GM19324 (cell line): ENCODE measurements at regions not wholly inside any gene's neighbourhood (a gene's known extent, or its start where the extent isn't known, plus 50 kb on each side); places are given as distances from the start of the nearest gene placed in this dataset.

Experiments used
- ATAC-seq: cut with Tn5 transposase; IDR thresholded peaks from one replicate; pipeline ENCODE4 v1.9.1; 2021; ENCODE audit warnings: mild to moderate bottlenecking, moderate library complexity; ENCODE audit not compliant: unreplicated experiment, low FRiP score

DNA sequence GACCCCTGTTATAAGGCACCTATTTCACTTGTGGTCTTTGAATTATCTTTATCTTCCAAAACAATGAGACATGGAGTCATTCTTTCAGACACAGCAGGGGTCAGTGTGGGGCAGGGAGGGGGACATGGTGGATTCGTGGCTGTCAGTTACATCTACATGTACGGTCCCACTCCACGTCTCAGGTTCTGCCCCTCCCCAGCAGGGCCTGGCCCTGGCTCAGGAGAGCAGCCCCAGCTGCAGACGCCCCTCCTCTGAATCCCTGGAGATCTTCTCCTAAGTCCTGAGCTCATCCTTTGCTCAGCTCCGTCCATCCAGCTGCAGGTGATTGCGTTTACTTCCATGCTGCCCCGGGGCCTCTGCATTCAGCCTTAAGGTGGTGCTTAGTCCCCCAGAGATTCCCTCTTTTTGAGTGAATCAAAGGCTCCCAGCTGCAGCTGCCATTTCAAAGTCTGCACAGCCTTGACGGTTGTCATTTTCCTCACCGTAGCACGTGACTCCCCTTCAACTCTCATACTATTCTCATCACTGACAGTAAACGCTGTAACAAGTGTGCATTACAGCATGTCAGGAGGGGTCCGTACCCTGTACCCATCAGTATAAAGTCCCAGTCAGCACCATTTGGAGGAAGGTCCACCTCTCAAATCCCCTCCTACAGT lies 113.4 kb upstream of the TCERG1L start:
- no peak for ATAC-seq

DNA sequence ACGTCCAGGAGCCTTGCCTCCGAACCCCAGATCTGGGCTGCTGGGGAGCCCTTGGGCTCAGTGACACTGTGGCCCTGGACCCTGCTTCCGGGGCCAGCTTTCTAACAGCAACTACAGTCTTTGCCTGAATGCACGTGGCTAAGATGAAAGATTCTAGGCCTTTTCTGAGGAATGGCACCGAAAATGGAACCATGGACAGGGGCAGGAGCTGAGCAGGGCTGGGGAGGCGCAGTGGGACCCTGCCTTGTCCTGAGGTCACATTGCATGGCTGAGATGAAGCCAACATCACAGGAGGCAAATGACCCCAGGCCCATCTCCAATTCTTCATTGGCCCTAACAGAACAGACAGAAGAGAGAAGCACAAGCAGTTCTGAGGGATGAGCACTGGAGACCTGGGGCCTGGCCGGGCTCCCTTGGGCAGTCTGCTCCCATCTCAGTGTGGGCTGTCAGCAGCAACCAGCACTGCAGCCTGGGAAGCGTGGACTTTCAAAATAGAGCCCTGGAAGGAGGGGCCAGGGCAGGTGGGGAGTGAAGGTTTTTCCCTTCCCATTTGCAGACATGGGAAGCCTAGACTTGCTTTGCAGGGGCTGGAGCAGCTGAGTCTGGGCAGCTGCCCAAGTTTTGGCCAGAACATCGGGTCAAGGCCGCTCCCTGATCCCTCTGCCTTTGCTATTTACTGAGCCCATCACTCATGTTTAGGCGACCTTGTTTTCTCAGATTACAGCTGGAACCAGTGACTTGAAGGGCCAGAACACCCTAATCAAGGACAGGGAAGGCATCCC lies 114.4 kb upstream of the TCERG1L start:
- no peak for ATAC-seq

DNA sequence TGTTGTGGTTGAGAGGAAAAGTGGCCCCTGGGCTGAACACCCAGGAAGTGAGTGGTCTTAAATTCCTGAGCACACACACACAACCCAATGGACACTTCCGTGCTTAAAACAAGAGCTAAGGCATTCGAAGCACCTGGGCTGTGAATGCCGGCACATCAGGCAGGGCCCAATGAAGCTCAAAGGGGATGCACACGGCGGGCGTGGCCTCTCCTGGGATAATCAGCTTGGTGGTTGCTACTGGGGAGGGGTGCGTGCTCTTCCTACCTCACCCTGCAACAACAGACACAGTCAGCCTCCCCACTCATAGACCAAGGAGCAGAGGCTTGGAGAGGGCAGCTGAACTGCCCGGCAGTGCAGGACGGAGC lies 115.0 kb upstream of the TCERG1L start:
- ATAC-seq, result no peak

DNA sequence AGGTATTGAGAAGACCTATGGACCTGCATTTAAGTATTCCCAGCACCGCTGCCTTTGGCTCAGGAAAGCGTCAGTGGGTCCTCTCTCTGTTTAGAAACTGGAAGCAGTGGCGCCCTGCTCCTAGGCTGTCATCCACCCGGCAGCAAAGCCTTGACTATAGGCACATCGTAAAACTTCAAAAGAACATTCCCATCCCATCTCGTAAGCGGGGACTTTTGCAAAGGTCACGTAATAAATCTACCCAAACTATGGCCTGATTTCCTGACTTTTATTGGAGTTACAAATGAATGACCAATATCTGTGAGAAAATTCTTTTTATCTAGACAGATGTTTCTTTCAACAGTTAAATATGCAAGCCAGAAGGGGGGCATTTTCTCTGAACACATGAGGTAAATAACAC lies 115.8 kb upstream of the TCERG1L start:
- ATAC-seq, result no peak

DNA sequence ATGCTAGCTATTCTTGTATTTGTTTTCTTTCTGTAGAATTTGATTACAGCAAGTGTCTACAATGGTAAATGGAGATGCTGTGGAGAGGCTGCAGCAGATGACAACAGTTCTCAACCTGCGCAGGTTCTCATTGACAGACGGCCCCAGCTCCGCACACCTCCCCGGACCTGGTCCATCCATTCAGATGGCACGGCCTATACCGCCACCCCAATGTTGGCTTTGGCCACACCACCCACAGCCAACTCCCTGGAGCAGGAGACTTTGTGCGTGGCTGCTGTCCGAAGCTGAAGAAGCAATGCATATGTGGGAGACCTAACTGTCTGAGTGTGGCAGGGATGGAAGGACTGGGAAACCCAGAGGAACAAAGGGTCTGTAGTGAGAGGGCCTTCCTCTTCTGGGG lies 116.4 kb upstream of the TCERG1L start:
- no peak for ATAC-seq

DNA sequence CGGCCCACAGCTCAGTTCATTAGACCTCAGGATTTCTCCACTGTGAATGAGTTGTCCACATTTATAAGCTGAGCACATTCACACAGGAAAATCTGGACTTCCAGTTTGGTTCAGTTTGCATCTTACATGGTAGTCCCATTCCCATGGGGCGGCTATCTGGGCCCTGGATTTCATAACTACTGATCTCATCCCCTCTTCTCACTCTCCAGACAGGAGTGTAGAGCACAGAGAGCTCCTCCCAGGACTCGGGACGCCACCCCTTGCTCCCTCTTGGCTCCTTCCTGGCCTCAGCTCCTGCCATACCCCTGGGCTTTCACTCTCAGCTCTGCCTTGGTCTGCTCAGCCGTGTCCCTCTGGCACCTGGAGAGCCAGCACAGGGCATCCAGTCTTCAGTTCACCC lies 117.6 kb upstream of the TCERG1L start:
- no peak for ATAC-seq

DNA sequence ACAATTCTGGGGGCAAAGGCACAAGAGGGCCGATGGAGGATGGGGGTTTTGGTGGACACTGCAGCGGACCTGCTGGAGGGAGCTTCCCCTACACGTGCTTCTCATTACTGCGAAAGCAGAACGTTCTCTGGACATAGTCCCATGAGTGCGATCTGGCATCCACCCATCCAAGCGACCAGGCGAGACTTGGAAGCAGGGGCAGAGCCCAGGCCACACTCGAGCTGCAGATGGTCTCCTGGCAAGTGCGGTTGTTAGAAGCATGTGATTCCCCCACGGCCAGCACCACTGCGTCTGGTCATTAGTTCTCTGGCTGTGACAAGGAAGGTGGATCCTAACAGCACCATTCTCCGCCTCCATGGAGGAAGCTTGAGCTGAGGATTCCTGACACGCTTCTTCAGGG lies 118.4 kb upstream of the TCERG1L start:
- no peak for ATAC-seq

DNA sequence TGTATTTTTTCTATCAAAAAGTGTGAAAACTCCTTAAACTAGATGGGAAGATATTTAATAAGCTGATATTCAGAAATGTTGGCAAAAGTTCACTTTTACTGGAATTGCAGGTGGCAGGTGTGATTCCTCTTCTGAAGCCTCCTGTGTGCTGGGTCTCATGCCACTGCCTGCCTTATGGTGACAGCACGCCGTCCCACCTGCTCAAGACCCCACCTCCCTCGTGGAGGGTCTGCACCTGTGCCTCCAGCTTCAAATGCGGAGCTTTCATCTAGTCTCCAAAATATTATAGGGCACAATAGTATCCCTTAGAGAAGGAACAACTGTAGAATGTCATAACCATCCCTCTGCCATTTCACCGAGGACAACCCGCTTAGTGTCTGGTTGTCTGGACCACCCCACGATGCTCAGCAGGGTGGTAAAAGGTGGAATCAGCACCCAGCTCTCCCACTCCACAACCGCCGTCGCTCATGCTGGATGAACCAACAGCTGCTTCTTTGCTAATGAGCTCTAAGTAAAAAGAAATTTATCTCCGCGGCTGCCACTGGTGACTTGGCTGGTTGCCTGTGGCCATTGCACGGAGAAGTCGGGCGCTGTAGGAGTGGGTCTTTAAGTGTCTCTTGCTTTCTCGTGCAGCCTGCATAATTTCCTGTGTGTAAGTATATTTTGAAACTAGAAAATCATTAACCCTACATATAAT lies 119.3 kb upstream of the TCERG1L start:
- no peak for ATAC-seq

DNA sequence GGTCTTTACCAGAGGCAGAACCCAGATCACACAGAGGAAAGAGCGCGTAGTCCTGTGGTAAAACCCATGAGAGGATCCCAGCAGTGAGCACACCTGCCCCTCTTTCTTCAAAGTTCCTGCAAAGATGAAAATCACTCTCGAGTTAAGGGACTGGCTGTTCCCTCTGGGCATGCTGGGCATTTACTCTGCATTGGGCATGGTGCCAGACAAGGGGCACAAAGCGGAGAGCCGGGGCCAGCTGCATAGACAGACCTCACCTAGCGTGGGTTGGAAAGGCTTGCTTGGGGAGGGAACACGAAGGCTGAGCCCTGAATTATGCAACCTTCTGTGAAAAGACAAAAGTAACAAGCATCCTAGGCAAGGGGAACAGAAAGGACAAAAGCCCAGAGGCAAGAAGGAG lies 120.0 kb upstream of the TCERG1L start:
- no peak for ATAC-seq

DNA sequence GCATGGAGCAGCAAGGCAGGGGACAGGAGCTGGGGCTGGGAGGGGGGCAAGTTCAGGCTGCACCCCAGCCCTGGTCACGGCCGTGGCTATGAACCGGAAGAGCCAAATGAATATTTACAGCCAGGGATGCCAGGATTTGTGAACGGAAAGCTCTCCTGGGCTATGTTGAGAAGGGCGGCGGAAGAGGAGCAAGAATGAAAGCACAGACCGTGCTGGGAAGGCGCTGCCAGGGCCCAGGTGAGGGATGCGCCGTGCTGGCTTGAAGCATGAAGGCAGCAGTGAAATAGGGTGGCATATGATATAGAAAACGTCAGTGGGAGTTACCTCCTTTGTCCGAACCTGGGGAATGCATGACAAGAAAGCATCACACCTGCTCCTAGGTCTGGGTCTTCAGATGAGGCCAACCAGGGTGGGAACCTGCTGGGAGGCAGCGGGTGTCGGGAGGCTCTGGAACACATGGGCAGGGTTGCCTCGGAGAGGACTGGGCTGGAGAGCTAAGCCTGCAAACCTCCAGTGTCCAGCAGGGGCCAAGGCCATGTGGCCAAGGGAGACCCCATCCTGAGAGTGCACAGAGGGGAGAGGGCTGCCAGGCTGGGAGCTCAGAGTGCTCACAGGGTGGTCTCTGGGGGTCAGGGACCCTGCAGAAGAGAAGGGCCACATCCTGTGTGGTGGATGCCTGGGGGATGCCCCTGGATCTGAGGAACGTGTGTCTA lies 120.6 kb upstream of the TCERG1L start:
- no peak for ATAC-seq

DNA sequence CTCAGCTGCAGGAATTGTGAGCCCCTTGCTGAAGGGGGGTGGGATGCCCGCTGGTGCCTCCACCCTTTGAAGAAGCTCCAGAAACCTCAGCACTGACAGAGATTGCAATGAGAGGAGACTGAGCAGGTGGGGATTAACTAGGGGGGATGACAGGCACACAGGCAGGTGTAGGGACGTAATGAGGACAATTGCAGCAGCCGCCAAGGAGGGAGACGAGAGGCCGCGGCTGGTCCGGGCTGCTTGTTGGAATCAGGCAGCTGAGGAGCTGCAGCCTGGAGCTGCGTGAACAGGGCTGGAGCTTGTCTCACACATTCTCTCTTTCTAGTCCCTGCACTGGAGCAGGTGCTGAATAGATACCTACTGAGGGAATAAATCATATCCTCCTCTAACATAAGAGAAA lies 122.0 kb upstream of the TCERG1L start:
- no peak for ATAC-seq

DNA sequence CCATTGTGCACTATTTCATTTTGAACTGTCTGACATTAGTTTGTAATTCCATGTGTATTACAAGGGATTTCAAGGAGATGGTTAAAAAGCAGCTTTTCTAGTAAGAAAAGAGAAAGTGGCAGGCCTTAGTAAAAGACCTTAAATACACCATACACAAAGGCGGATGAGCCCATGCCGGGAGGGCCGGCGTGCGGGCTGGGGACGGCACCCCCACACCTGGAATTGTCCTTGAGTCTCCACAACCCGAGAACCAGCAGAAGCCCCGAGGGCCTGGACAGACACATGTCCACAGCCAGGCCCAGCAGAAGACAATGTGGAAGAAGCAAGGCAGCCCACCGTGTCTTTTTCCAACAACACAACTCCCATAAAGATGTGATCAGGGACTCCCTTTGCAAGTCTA lies 123.7 kb upstream of the TCERG1L start:
- ATAC-seq, result no peak

DNA sequence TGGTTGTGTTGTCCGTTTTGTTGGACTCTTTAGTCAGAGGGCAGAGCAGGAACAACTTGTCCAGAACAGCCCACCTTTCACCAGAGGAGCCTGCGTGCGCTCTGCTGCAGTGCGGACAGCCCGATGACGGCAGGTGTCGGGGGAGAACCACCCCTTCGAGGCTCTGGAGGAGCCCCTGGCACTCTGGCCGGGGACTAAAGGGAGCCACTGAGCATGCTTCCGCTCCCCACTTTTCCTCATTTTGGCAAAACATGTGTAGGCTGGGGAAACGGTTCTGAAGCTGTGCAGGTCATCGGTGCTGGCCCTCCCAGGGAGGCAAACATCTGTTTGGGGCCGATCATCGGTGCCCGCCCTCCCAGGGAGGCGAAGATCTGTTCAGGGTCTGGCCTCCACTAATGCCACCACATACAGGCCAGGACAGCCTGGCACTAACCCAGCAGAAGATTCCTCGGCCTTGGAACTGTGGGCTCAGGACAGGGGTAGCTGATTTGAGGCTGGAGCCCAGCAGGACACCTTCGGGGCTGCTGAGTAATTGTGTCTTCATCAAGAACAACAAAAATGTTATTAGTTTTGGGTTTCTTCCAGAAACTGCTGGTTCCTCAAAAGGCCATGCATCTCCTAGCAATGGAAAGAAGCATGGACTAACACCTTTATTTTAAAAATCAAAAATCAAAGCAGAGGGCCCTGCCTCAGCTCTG lies 124.4 kb upstream of the TCERG1L start:
- no peak for ATAC-seq

DNA sequence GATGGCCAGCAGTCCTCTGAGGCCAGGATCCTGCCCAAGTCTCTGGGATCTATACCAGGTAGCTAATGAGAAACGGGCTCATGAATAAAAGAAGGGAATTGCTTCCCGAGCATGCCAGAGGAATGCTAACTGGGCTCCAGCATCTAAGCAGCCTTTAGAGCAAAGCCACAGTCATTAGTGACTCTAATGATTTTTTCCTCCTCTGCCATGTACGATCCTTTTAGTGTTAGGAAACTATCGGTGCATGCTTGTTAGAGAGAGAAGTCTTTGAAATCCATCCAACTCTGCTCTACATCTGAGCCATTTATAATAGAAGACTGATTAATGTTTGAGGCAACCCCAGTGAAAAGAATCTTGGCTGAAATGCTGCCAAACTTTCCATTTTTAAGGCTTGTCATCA lies 124.9 kb upstream of the TCERG1L start:
- ATAC-seq, result no peak

DNA sequence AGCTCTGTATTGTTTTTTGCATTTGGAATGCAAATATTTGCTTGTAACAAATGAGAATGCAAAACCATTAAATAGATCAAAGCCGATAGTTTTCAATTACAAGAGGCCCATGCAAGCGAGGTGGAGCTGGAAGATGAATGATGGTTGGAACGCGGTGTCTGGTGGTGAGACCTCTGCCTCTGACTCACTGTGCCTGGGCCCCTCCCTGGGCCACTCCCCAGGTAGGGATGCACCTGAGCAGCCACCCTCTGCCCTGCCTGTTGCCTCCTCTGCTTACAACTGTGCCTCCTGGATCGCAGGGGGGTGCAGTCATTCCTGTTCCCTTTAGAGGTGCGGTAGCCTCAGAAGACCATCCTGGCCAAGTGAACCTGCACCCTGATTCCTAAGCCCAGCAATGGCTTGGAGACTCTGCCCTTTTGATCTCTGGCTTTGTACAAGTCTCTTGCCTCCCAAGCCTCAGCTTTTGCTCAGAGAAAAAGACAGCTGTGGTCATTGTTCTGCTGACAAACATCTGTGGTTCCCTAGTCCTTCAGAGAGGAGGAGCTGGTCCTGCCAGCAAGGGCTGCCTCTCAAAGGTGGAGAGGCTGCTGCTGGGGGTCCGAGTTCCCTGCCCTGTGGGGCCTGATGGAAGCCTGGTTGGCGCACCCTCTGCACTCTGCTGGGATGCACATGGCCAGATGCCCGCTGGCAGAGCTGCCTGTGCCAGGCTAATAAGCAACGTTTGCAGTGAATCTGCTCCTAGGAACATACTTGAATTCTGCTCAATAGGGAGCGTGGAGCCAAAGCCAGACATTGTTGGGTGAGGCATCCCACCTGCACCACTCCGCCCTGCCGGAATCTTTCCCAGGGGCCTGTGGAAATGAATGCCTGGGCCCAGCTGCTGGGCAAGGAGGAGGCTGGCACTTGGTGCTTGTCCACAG lies 126.3 kb upstream of the TCERG1L start:
- no peak for ATAC-seq

DNA sequence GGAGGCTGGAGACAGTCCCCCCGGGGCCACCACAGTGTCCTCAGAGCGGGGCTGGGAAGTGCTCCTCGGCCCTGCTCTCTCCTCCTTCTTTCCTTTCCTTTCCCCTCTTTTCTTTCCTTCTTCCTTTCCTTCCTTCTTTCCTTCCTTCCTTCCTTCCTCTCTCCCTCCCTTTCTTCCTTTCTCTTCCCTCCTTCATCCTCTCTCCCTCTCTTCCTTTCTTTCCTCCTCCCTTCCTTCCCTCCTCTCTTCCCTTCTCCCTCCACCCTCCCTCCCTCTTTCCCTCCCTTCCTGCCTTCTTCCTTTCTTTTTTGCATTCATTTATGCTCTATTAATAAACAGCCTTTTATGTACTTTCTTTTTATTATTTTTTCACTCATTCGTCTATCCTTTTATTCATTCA lies 127.1 kb upstream of the TCERG1L start:
- ATAC-seq, result no peak

DNA sequence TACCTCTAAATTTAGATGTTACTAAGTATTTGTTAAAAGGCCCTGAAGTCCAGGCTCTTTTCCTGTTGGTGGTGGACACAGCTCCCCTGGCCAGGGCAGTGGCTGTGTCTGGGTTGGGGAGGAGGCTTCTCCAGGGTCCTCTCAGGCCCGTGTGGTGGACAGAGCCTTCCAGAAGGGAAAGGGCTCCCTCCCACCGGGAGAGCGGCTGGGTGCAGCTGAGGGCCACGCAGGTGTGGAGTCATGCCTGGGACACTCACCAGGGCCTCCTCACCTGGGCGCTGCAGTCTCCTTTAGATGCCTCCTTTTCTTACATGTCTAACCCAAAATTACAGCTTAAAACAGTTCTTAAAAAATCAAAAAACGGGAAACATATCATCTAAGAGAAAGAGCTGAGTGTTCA lies 128.2 kb upstream of the TCERG1L start:
- ATAC-seq, result no peak

DNA sequence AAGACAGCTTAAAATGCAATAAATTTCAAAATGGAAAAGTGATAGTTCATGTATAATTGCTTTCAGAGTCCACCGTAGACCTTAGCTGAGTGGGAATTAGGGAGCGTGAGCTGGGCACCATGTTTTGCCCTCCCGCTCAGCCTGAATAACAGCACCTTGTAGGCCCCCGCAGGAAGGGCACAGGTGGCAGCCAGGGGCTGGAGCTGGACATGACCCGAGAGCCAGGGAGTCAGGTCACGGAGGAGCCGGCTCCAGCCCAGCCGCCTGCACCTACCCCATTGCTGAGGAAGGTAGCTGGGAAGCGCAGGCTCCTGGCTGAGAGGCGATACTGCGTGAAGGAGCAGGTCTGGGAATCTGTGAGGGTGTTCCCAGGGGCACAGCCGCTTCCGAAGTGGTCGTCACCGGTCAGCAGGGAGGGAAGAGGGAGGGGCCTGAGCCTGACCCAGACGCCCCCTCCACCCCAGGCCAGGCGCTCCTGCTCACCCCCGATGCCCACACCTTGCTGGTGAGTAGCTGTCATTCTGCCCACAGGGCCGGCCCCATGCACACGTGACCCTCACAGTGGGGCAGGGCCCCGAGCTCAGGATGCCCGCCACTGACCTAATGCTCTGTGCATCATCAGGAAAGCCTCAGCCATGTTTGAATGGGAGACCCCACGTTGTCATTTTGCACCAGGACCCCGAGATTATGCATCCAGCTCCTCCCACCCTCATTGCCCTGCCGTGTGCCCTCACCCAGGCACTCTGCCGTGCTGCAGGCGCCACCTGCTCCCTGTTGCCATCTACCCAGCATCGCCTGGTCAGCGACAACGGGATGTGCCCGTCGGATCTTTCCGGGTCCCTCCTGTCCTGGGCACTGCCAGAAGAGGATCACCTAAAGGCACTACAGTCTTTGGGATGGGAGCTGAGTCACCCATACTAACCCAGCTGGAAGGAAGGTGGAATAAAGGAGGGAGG lies 129.2 kb upstream of the TCERG1L start:
- no peak for ATAC-seq
